Thoracic aorta (tissue), 2 donors: ENCODE measurements at regions not wholly inside any gene's neighbourhood (a gene's known extent, or its start where the extent isn't known, plus 50 kb on each side); places are given as distances from the start of the nearest gene placed in this dataset.

Experiments used
- ATAC-seq: fragments of 150-250 bp; one replicate; pipeline ENCODE4 v1.8.0; 2017; ENCODE audit warnings: low read depth; ENCODE audit not compliant: insufficient number of reproducible peaks, low FRiP score
- DNase-seq: peaks from one replicate; pipeline ENCODE4 v3.0.0-alpha.2; 2020; ENCODE audit warnings: low spot score
- H3K27ac ChIP-seq, 2 donors: fragments of 200-600 bp; sonication (generic); 1 replicate in 1 of 2; 2 replicates in 1 of 2; pipeline ENCODE4 v1.5.1; 2016; ENCODE audit warnings: mild to moderate bottlenecking in 2 of 2, moderate library complexity in 2 of 2
- H3K27me3 ChIP-seq: fragments of 200-600 bp; sonication (generic); replicated peaks from 2 replicates; pipeline ENCODE4 v1.6.0; 2016; ENCODE audit warnings: mild to moderate bottlenecking; ENCODE audit not compliant: insufficient read depth
- H3K36me3 ChIP-seq: fragments of 200-600 bp; sonication (generic); one replicate; pipeline ENCODE4 v1.5.1; 2016
- H3K4me1 ChIP-seq, 2 donors: fragments of 200-600 bp; sonication (generic); 1 replicate in 1 of 2; 2 replicates in 1 of 2; pipeline versions ENCODE4 v1.5.1 to v1.6.0; 2016; ENCODE audit warnings: low read depth in 2 of 2, mild to moderate bottlenecking in 1 of 2; ENCODE audit not compliant: control insufficient read depth in 1 of 2
- H3K4me3 ChIP-seq: fragments of 200-600 bp; sonication (generic); 2 replicates; pipeline ENCODE4 v1.5.1; 2016; ENCODE audit warnings: mild to moderate bottlenecking
- H3K9me3 ChIP-seq: fragments of 200-600 bp; sonication (generic); 2 replicates; pipeline ENCODE4 v1.5.1; 2016
- CTCF ChIP-seq: fragments of 200-600 bp; sonication (generic); IDR thresholded peaks from one replicate; pipeline ENCODE4 v1.5.1; 2019; ENCODE audit warnings: antibody characterized with exemption

GRCh38 chr12:42976122-42976521 is 386.6 kb upstream of the PRICKLE1 start:
- no peak for ATAC-seq

GRCh38 chr12:42969355-42969754 is 379.8 kb upstream of the PRICKLE1 start:
- DNase-seq (no peak), ATAC-seq (no peak)
- TF ChIP-seq CTCF: no peak
- Histone ChIP-seq H3K36me3 (no peaks in the 10 kb centered on the region), H3K27me3 (no peaks in the 10 kb centered on the region), H3K4me3 (no peak overlapping the region), H3K27ac (no peak overlapping the region), H3K4me1 (no peaks in the 10 kb centered on the region), H3K9me3 (no peaks in the 10 kb centered on the region)

More at GRCh38 chr12:42976122-42976521, 386.6 kb upstream of the PRICKLE1 start:
- H3K27me3 ChIP-seq: no peaks in the 10 kb centered on the region
- H3K27ac ChIP-seq: no peak overlapping the region
- no peak overlapping the region for H3K4me3 ChIP-seq
- no peaks in the 10 kb centered on the region for H3K36me3 ChIP-seq
- no peak for DNase-seq
- no peaks in the 10 kb centered on the region for H3K9me3 ChIP-seq
- H3K4me1 ChIP-seq: no peaks in the 10 kb centered on the region
- no peak for TF ChIP-seq CTCF

GRCh38 chr12:42968426-42968825 is 378.9 kb upstream of the PRICKLE1 start:
- DNase-seq (no peak), ATAC-seq (no peak)
- Histone ChIP-seq H3K4me1 (no peaks in the 10 kb centered on the region), H3K27ac (no peak overlapping the region), H3K9me3 (no peaks in the 10 kb centered on the region), H3K4me3 (no peak overlapping the region), H3K36me3 (no peaks in the 10 kb centered on the region), H3K27me3 (no peaks in the 10 kb centered on the region)
- no peak for TF ChIP-seq CTCF

GRCh38 chr12:42967850-42968249 is 378.3 kb upstream of the PRICKLE1 start:
- Histone ChIP-seq H3K27ac (no peak overlapping the region), H3K4me3 (no peak overlapping the region), H3K4me1 (no peaks in the 10 kb centered on the region), H3K9me3 (no peaks in the 10 kb centered on the region), H3K27me3 (no peaks in the 10 kb centered on the region), H3K36me3 (no peaks in the 10 kb centered on the region)
- TF ChIP-seq CTCF: no peak
- ATAC-seq: no peak
- DNase-seq: no peak

- no peak for ATAC-seq
- H3K4me1 ChIP-seq: peaks cover 0 to 6% of the 10 kb centered on the region in 2 donors
Observed at GRCh38 chr12:42963988-42964387, 374.4 kb upstream of the PRICKLE1 start.

More at GRCh38 chr12:42963988-42964387, 374.4 kb upstream of the PRICKLE1 start:
- Histone ChIP-seq H3K4me3 (no peak overlapping the region), H3K36me3 (no peaks in the 10 kb centered on the region), H3K27me3 (no peaks in the 10 kb centered on the region), H3K27ac (no peak overlapping the region), H3K9me3 (no peaks in the 10 kb centered on the region)
- TF ChIP-seq CTCF: no peak
- DNase-seq: no peak
